ENCODE measurements at regions not wholly inside any gene's neighbourhood (a gene's known extent, or its start where the extent isn't known, plus 50 kb on each side); places are given as distances from the start of the nearest gene placed in this dataset.

DNA sequence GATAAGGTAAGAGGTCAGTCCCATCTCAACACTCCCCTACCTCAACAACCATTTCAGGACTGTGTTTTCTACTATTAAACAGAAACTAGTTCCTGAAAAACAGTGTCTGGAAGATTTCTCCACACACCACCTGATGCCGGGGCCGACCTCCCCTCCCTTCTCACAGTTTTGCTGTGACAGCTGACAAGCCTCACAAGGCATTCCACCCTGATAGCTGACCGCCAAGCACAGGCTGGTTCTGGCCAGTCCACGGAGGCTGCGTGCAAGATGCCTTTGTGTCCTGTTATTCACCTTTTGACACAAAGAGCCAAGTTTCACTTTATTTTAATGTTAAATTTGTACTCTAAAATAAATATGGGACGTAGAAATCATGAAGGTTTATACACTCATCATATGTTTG lies 758.6 kb downstream of the PDHA2 start:
- FAIRE-seq: no peak
- DNase-seq (ENCODE audit: insufficient read length, low spot score): no peak

DNA sequence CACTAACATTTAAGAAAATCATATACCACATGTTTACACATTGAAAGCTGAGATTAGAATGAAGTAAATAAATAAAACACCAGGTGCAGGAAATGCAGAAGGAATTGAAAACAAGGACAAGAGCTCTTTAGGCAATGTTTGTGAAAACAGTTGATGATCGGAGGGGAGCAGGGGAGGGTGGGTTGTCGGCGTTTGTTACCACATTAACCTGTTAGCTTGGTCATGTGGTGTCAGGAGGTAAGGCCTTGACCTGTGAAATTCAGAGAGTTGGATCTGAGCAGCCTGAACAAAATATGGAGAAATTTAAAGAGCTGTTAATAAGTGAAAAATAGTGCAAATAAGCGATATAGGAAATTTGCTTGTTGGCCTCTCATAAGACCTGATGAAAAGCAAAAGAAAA lies 759.9 kb downstream of the PDHA2 start:
- FAIRE-seq: no peak
- TF ChIP-seq, protein P1, sequence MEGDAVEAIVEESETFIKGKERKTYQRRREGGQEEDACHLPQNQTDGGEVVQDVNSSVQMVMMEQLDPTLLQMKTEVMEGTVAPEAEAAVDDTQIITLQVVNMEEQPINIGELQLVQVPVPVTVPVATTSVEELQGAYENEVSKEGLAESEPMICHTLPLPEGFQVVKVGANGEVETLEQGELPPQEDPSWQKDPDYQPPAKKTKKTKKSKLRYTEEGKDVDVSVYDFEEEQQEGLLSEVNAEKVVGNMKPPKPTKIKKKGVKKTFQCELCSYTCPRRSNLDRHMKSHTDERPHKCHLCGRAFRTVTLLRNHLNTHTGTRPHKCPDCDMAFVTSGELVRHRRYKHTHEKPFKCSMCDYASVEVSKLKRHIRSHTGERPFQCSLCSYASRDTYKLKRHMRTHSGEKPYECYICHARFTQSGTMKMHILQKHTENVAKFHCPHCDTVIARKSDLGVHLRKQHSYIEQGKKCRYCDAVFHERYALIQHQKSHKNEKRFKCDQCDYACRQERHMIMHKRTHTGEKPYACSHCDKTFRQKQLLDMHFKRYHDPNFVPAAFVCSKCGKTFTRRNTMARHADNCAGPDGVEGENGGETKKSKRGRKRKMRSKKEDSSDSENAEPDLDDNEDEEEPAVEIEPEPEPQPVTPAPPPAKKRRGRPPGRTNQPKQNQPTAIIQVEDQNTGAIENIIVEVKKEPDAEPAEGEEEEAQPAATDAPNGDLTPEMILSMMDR (IDR thresholded peaks at IDR 0.05; ENCODE audit: insufficient read depth, missing control alignments): no peak

More for the DNA sequence above, 758.6 kb downstream of the PDHA2 start:
- TF ChIP-seq, protein P1 (IDR thresholded peaks at IDR 0.05; ENCODE audit: insufficient read depth, missing control alignments): no peak

DNA sequence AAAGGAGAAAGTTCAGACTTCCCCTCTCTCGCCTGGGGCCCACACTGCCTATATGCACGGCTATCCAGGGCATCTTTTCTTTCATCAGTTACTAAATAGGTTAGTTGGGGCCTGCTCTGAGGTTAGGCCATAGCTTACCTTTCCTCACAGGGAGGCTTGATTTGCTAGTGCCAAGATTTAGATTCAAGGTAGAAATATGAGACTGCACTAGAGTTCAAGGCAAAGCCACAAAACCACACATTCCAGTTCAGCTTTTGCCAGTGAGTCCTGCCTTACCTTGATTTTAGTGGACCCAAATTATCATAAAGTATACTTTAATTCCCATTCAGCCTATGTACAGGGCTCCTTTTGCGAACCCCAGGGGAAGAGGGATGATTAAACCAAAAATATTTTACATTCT lies 762.8 kb downstream of the PDHA2 start:
- TF ChIP-seq, protein P1 (IDR thresholded peaks at IDR 0.05; ENCODE audit: insufficient read depth, missing control alignments): no peak
- FAIRE-seq: no peak
- DNase-seq (ENCODE audit: insufficient read length, low spot score): no peak

More for the DNA sequence above, 759.9 kb downstream of the PDHA2 start:
- DNase-seq (ENCODE audit: insufficient read length, low spot score): no peak

DNA sequence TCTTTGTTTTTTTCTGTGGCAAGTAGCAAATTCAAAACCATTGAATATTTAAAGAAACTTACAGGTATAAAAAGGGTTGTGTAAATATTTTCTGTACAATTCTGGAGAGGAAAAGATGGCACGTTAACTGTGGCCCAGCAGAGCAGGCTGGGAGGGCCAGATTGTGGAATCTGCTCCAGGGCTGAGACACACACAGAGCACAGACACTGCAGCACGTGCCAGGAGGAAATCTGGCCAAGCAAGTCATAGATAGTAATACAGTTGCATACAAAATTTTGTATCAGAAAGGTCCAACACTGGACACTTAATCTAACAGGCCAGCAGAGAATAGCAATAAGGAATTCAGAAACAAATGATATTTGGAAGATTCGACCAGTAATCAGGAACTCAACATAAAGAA lies 763.7 kb downstream of the PDHA2 start:
- FAIRE-seq (no peak), DNase-seq (ENCODE audit: insufficient read length, low spot score) (no peak)
- TF ChIP-seq, protein P1 (IDR thresholded peaks at IDR 0.05; ENCODE audit: insufficient read depth, missing control alignments): no peak

DNA sequence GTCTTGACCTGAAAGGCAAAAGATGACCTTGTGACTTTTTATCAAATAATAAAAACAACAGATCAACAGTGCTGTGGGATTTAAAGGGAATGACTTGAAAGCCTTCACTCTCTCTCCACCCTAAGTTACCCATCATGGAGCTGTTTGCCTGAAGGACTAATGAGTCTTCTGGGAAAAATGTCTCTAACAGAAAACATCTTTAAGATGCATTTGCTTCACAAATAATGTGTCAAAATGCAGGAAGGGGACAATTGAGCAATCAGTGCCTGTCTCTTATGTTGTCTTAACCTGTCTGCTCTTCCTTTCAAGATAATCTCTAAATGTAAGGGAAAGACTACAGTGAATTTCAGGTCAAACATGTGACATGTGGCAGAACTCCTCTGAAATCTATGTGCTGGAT lies 766.6 kb downstream of the PDHA2 start:
- TF ChIP-seq, protein P1 (IDR thresholded peaks at IDR 0.05; ENCODE audit: insufficient read depth, missing control alignments): no peak
- DNase-seq (ENCODE audit: insufficient read length, low spot score) (no peak), FAIRE-seq (no peak)

DNA sequence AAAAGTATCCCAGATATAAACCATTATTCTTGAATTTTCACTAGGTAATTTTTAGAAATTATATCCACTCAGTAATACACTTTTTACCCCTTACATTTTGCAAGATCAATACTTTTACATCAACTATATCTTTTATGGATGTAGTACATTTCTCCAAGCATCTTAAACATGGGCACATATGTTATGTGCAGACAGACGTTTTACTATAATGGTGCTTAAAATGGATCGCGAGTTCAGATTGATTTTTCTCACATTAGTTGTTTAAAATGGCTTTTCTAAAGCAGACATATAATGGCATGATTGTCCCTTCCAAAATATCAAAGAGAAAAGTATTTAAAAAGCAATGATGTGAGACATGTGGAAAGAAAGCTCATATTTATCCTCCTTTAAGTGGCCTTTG lies 786.1 kb downstream of the PDHA2 start:
- TF ChIP-seq, protein P1 (IDR thresholded peaks at IDR 0.05; ENCODE audit: insufficient read depth, missing control alignments): no peak
- FAIRE-seq (no peak), DNase-seq (ENCODE audit: insufficient read length, low spot score) (no peak)

DNA sequence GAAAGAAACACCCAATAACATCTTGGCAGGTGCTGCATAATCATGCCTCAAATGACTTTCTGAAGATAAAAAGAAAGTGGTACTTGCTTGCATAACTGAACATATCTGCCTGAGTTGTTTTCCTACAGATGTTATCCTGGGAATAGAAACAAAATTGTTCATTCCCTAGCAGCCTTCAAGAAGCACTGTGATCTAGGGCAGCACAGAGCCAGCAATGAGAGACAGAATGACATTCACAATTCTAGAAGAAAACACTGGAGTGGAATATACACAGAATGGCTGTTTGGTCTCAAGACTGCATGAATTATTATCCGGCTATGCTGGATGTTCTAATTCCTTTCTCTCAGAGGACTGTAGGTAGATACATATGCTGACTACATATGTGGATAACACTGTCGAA lies 790.9 kb downstream of the PDHA2 start:
- TF ChIP-seq, protein P1 (IDR thresholded peaks at IDR 0.05; ENCODE audit: insufficient read depth, missing control alignments): no peak
- FAIRE-seq: no peak
- no peak for DNase-seq (ENCODE audit: insufficient read length, low spot score)
